Esophagus squamous epithelium (tissue), 5 donors: ENCODE measurements at regions not wholly inside any gene's neighbourhood (a gene's known extent, or its start where the extent isn't known, plus 50 kb on each side); places are given as distances from the start of the nearest gene placed in this dataset.

Experiments used
- DNase-seq: peaks from one replicate; lab custom pipeline; 2025; lab: John Stamatoyannopoulos, UW
- H3K27ac ChIP-seq, 4 donors: fragments of 200-600 bp; sonication (generic); one replicate each; pipeline ENCODE4 v1.5.1; 2016 to 2019; ENCODE audit warnings: mild to moderate bottlenecking in 1 of 4
- H3K27me3 ChIP-seq, 4 donors: fragments of 200-600 bp; sonication (generic); 1 replicate in 3 of 4; 2 replicates in 1 of 4; pipeline versions ENCODE4 v1.5.1 to v1.6.0; 2017 to 2021; ENCODE audit warnings: antibody characterized with exemption in 1 of 4
- H3K36me3 ChIP-seq, 3 donors: fragments of 200-600 bp; sonication (generic); one replicate each; pipeline ENCODE4 v1.5.1; 2016 to 2019
- H3K4me1 ChIP-seq, 3 donors: fragments of 200-600 bp; sonication (generic); one replicate each; pipeline ENCODE4 v1.5.1; 2017 to 2019
- H3K4me3 ChIP-seq, 4 donors: fragments of 200-600 bp; sonication (generic); 1 replicate in 3 of 4; 2 replicates in 1 of 4; pipeline ENCODE4 v1.5.1; 2016 to 2019; ENCODE audit warnings: mild to moderate bottlenecking in 2 of 4, moderate library complexity in 1 of 4
- H3K9me3 ChIP-seq, 3 donors: fragments of 200-600 bp; sonication (generic); one replicate each; pipeline ENCODE4 v1.5.1; 2016 to 2019
- CTCF ChIP-seq, 6 experiments: fragments of 450-650 bp in 4 of 6; fragments of 200-600 bp in 2 of 6; sonication (generic) in 2 of 6; IDR thresholded peaks; one replicate each; pipeline ENCODE4 v1.5.1; 2016 to 2019; ENCODE audit warnings: antibody characterized with exemption in 6 of 6, mild to moderate bottlenecking in 4 of 6, moderate library complexity in 4 of 6
- POLR2A ChIP-seq, 4 donors: fragments of 450-650 bp; IDR thresholded peaks; one replicate each; pipeline ENCODE4 v1.6.1; 2017; ENCODE audit warnings: antibody characterized with exemption in 4 of 4, mild to moderate bottlenecking in 4 of 4, moderate library complexity in 3 of 4
- WGBS, 2 donors: methylation state at CpG; one replicate each; pipeline ENCODE4 v1.1.5; 2018; 5-methylcytosine and 5-hydroxymethylcytosine counted together
- intact Hi-C: fragments of 100-400 bp; cut with DNase I; formaldehyde crosslinking; loops from one replicate; pipeline ENCODE4 v1.15.0; 2022
- donor health status: DM: yes; HTN: yes; CAD: no.

GRCh38 chr4:14897217-14897616 is 105.1 kb upstream of the CPEB2 start:
- Histone ChIP-seq H3K4me3 (no peak overlapping the region), H3K27ac (peak overlapping the region in 3 of 4 donors; percentile 8 to 74 (median 68)), H3K4me1 (peaks cover 0 to 38% (median 2%) of the 10 kb centered on the region in 3 donors), H3K36me3 (no peaks in the 10 kb centered on the region), H3K27me3 (no peaks in the 10 kb centered on the region), H3K9me3 (no peaks in the 10 kb centered on the region)
- DNase-seq: no peak
- WGBS, 2 donors: 27 to 43% methylated on average over 2 of the region's 2 CpGs
- TF ChIP-seq POLR2A (IDR thresholded peaks at IDR 0.05) (no peak), CTCF (IDR thresholded peaks at IDR 0.05) (peak in 1 of 6 experiments; percentile 34)
- intact Hi-C loops: no loop called here

- H3K4me1 ChIP-seq: peaks cover 0 to 27% (median 2%) of the 10 kb centered on the region in 3 donors
- H3K4me3 ChIP-seq: no peak overlapping the region
- H3K36me3 ChIP-seq: no peaks in the 10 kb centered on the region
- TF ChIP-seq CTCF (IDR thresholded peaks at IDR 0.05) (no peak), POLR2A (IDR thresholded peaks at IDR 0.05) (no peak)
- no peak for DNase-seq
- intact Hi-C loops: no loop called here
- no peak overlapping the region for H3K27ac ChIP-seq
- no peaks in the 10 kb centered on the region for H3K9me3 ChIP-seq
- no peaks in the 10 kb centered on the region for H3K27me3 ChIP-seq
These were observed 103.3 kb upstream of the CPEB2 start for GRCh38 chr4:14898989-14899388.

- intact Hi-C loops: no loop called here
- WGBS, 2 donors: 75 to 82% methylated on average over 3 of the region's 3 CpGs
- Histone ChIP-seq H3K4me3 (no peak overlapping the region), H3K9me3 (no peaks in the 10 kb centered on the region), H3K27ac (no peak overlapping the region), H3K4me1 (peaks cover 0 to 5% (median 0%) of the 10 kb centered on the region in 3 donors), H3K27me3 (no peaks in the 10 kb centered on the region), H3K36me3 (no peaks in the 10 kb centered on the region)
- DNase-seq: no peak
- TF ChIP-seq POLR2A (IDR thresholded peaks at IDR 0.05) (no peak), CTCF (IDR thresholded peaks at IDR 0.05) (no peak)
These were observed 99.9 kb upstream of the CPEB2 start for GRCh38 chr4:14902342-14902741.

GRCh38 chr4:14903321-14903720 is 99.0 kb upstream of the CPEB2 start:
- H3K9me3 ChIP-seq: no peaks in the 10 kb centered on the region
- no peak overlapping the region for H3K4me3 ChIP-seq
- 82 to 94% methylated on average over 2 of the region's 2 CpGs for WGBS, 2 donors
- H3K27ac ChIP-seq: no peak overlapping the region
- H3K4me1 ChIP-seq: no peaks in the 10 kb centered on the region
- no peaks in the 10 kb centered on the region for H3K36me3 ChIP-seq
- intact Hi-C loops: no loop called here
- no peaks in the 10 kb centered on the region for H3K27me3 ChIP-seq
- no peak for DNase-seq
- TF ChIP-seq POLR2A (IDR thresholded peaks at IDR 0.05) (no peak), CTCF (IDR thresholded peaks at IDR 0.05) (no peak)

GRCh38 chr4:14906805-14907204 is 95.5 kb upstream of the CPEB2 start:
- DNase-seq: no peak
- intact Hi-C loops: no loop called here
- no peak overlapping the region for H3K27ac ChIP-seq
- H3K4me1 ChIP-seq: no peaks in the 10 kb centered on the region
- H3K27me3 ChIP-seq: no peaks in the 10 kb centered on the region
- no peaks in the 10 kb centered on the region for H3K36me3 ChIP-seq
- TF ChIP-seq POLR2A (IDR thresholded peaks at IDR 0.05): no peak
- no peak for TF ChIP-seq CTCF (IDR thresholded peaks at IDR 0.05)
- H3K4me3 ChIP-seq: no peak overlapping the region
- no peaks in the 10 kb centered on the region for H3K9me3 ChIP-seq
